C4-2B (cell line): ENCODE measurements at regions not wholly inside any gene's neighbourhood (a gene's known extent, or its start where the extent isn't known, plus 50 kb on each side); places are given as distances from the start of the nearest gene placed in this dataset.

ENCODE experiments used
- H3K27ac ChIP-seq: fragments of 450-650 bp; 2 replicates; pipeline ENCODE4 v1.5.1; 2017
- CTCF ChIP-seq: fragments of 450-650 bp; conservative IDR thresholded peaks from 2 replicates; pipeline ENCODE4 v1.5.1; 2017; ENCODE audit warnings: mild to moderate bottlenecking
- ZFX ChIP-seq: fragments of 450-650 bp; IDR thresholded peaks from 2 replicates; pipeline ENCODE4 v1.6.1; 2017

DNA sequence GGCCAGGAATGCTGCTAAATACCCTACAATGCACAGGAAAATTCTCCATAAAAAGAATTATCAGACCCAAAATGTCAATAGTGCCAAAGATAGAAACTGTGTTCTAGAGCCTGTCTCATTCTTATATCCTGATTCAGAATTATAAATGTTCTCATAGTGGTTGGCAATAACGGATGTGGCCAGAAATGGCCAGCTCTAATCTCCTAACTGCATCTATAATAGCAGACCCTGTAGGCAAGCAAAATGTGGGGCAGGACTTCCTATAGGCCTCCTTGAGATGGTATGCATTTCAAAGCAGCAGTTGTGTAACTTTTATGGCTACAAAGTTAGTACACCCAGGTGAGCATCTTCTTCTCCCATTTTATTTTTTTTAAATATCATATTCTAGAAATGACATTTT, 95.9 kb upstream of the SGIP1 start:
- TF ChIP-seq ZFX (no peak), CTCF (no peak)
- no peak overlapping the region for H3K27ac ChIP-seq

DNA sequence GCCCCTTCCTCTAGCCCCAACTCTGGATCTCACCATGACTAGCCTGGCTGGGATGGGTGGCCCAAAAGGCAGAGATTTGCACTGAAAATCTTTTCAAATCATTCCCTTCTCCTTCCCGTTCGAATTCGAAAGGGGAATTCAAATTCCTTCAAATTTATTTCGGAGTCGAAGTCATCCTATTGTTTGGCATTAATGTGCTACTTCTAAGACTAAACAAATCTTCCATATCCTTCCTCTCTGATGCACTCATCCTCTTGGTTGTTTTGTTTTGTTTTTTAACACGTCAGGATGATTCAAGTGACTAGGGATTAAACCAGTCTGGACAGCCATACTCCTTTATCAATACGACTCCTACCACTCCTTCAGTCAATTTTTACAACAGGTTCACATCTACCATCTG, 95.5 kb upstream of the SGIP1 start:
- no peak for TF ChIP-seq CTCF
- H3K27ac ChIP-seq, result no peak overlapping the region

DNA sequence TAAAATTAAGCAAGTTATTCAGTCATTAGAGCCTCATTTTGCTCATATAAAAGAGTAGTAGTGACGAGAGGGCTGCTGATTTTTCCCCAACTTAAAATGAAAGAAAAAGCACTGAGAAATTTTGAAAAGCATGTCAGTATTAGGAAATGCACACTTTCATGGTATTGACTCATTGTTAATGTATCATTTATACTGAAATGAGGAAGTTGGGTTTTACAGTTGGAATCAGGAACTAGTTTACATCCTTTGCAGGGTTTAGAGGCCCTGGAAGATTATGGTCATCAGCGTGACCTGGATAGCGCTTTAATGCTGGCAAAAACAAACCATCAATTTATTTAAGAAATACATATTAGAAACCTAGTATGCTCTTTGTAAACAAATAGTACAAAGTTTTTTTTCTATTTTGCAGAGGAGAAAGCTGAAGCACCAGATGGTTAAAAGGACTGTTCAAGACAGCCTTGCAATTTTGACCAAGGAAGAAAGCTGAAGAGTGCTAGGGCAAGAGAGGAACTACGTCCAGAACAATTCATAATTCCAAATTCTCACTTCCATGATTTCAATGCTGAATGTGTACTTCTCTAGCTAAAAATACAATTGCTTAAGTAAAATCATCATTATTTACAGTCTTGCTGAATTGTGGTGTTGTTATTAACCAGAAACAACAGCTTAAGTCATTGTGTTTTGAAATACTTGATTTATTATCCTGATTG, 94.8 kb upstream of the SGIP1 start:
- H3K27ac ChIP-seq, result no peak overlapping the region
- TF ChIP-seq ZFX (no peak), CTCF (no peak)

DNA sequence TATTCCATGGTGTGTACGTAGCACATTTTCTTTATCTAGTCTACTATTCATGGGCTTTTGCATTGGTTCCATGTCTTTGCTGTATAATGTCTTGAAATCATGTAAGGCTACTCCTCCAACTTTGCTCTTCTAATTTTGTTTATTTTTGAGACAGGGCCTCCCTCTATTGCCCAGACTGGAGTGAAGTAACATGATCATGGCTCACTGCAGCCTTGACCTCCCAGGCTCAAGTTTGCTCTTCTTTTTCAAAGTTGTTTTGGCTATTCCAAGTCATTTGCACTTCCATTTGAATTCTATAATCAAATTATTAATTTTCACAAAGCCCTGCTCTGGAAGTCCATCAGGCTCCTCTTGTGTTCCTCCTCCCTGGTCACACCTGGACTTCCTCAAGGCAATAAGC, 90.2 kb upstream of the SGIP1 start:
- no peak for TF ChIP-seq CTCF
- no peak for TF ChIP-seq ZFX
- H3K27ac ChIP-seq, result no peak overlapping the region

DNA sequence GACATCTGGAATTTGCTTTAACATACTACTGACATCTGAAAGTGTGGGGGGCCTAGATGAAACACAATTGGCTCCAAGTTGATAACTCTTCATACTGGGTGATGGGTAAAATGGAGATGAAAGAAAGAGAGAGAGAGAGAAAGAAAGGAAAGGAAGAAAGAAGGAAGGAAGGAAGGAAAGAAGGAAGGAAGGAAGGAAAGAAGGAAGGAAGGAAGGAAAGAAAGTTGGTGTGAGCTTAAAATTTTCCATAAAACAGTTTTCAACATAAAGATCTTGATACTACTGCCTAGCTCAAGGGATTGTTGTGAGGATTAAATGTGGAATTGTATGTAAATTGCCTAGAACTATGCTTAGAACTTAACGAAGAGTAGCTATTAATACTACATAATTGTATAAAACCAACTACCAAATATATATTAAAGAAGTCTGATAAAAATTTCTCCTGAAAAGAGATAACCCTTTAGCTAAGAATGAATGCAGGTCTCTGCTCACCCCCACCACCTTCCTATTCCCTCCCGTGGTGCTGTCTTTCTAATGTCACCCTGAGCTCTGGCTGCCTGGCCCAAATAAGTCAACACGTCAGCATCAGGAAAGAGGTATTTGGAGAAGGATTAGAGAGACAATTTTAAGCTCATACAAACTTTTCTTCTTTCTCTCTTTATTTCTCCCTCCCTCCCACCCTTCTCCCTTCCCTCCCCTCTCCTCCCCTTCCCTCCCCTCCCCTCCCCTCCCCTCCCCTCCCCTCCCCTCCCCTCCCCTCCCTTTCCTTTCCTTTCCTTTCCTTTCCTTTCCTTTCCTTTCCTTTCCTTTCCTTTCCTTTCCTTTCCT, 89.3 kb upstream of the SGIP1 start:
- H3K27ac ChIP-seq, result no peak overlapping the region
- no peak for TF ChIP-seq CTCF
- TF ChIP-seq ZFX, result no peak

DNA sequence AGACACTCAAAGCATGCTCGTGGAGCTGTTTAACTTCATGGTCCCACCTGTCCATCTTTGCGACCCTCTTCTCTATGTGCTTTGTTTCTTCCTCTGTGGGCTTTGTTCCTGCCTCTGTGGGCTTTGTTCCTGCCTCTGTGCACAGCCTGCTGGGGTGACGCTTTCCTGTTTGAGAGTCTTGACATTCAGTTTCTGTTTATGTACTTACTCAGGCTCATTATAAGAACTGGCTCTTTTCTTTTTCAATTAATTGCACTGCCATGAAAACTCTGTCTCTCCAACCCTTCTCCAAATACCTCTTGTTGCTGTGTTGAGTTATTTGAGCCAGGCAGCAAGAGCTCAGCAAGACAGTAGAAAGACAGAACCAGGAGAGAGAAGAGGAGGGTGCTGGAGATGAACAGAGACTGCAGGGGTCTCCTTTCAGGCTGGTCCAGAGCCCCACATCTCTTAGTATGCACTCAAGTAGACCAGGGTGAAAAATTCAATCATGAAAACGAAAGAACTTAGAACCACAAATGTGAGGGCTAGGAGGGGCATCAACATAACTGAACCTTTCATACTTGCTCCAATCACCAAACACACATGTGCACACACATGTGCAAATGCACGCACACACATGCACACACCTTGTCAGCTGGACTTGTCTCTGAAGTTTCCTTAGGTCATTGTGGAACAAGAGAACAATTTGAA, 88.3 kb upstream of the SGIP1 start:
- H3K27ac ChIP-seq, result no peak overlapping the region
- no peak for TF ChIP-seq CTCF
